Mesenchymal stem cell (in vitro differentiated cells and primary cell): ENCODE measurements at regions not wholly inside any gene's neighbourhood (a gene's known extent, or its start where the extent isn't known, plus 50 kb on each side); places are given as distances from the start of the nearest gene placed in this dataset.
A peak's percentile ranks its signal among the peaks of the same experiment; 100 is the strongest.

Experiments used
- DNase-seq: peaks from one replicate; pipeline ENCODE4 v3.0.0-alpha.2; 2013
- H2AFZ ChIP-seq: one replicate; pipeline ENCODE4 v1.6.1; 2013; ENCODE audit warnings: low read depth, mild to moderate bottlenecking, control low read depth, inconsistent platforms, low read length, moderate library complexity
- H2AK5ac ChIP-seq: 2 replicates; pipeline ENCODE4 v1.6.1; 2013; ENCODE audit warnings: low read length, moderate library complexity, mild to moderate bottlenecking, inconsistent platforms; ENCODE audit not compliant: severe bottlenecking
- H2BK120ac ChIP-seq: one replicate; pipeline ENCODE4 v1.6.1; 2013; ENCODE audit warnings: low read depth, mild to moderate bottlenecking, inconsistent platforms, low read length, moderate library complexity
- H2BK12ac ChIP-seq, 2 experiments: one replicate each; pipeline ENCODE4 v1.6.1; 2013; ENCODE audit warnings: inconsistent platforms in 2 of 2, low read length in 2 of 2, mild to moderate bottlenecking in 2 of 2, moderate library complexity in 2 of 2, control low read depth in 1 of 2
- H2BK15ac ChIP-seq: one replicate; pipeline ENCODE4 v1.6.1; 2013; ENCODE audit warnings: mild to moderate bottlenecking, low read depth, inconsistent platforms; ENCODE audit not compliant: poor library complexity, severe bottlenecking
- H2BK5ac ChIP-seq: 2 replicates; pipeline ENCODE4 v1.6.1; 2013; ENCODE audit warnings: low read depth, mild to moderate bottlenecking, low read length, control low read depth, inconsistent platforms; ENCODE audit not compliant: poor library complexity, severe bottlenecking
- H3K14ac ChIP-seq, 2 experiments: one replicate each; pipeline ENCODE4 v1.6.1; 2013; ENCODE audit warnings: inconsistent platforms in 2 of 2, low read length in 2 of 2, control low read depth in 1 of 2, mild to moderate bottlenecking in 1 of 2, moderate library complexity in 1 of 2
- H3K18ac ChIP-seq, 2 experiments: one replicate each; pipeline ENCODE4 v1.6.1; 2013; ENCODE audit warnings: inconsistent platforms in 2 of 2, low read length in 2 of 2, control low read depth in 1 of 2, low read depth in 1 of 2, mild to moderate bottlenecking in 1 of 2
- H3K23ac ChIP-seq, 2 experiments: one replicate each; pipeline ENCODE4 v1.6.1; 2013; ENCODE audit warnings: inconsistent platforms in 2 of 2, low read length in 2 of 2, mild to moderate bottlenecking in 2 of 2, moderate library complexity in 2 of 2, control low read depth in 1 of 2
- H3K27ac ChIP-seq: 2 replicates; pipeline ENCODE4 v1.5.1; 2013; ENCODE audit warnings: mild to moderate bottlenecking, moderate library complexity, low read length, control low read depth, inconsistent platforms; ENCODE audit not compliant: poor library complexity, severe bottlenecking
- H3K27me3 ChIP-seq, 2 experiments: 2 replicates each; pipeline versions ENCODE4 v1.6.1 to v1.7.0; 2013; ENCODE audit warnings: low read length in 2 of 2, mild to moderate bottlenecking in 2 of 2, moderate library complexity in 2 of 2, control low read depth in 1 of 2, inconsistent platforms in 1 of 2; ENCODE audit not compliant: control insufficient read depth in 1 of 2, insufficient read depth in 1 of 2
- H3K36me3 ChIP-seq, 2 experiments: 2 replicates each; pipeline versions ENCODE4 v1.6.1 to v1.7.0; 2013; ENCODE audit warnings: low read length in 2 of 2, control low read depth in 1 of 2, inconsistent platforms in 1 of 2, low read depth in 1 of 2, mild to moderate bottlenecking in 1 of 2; ENCODE audit not compliant: insufficient read depth in 2 of 2, control insufficient read depth in 1 of 2
- H3K4ac ChIP-seq, 2 experiments: one replicate each; pipeline ENCODE4 v1.6.1; 2013; ENCODE audit warnings: inconsistent platforms in 2 of 2, low read length in 2 of 2, mild to moderate bottlenecking in 2 of 2, moderate library complexity in 2 of 2, control low read depth in 1 of 2, low read depth in 1 of 2
- H3K4me1 ChIP-seq: 2 replicates; pipeline ENCODE4 v1.6.1; 2013; ENCODE audit warnings: low read depth, low read length, control low read depth; ENCODE audit not compliant: control insufficient read depth, insufficient read depth
- H3K4me2 ChIP-seq: 2 replicates; pipeline ENCODE4 v1.6.1; 2013; ENCODE audit warnings: low read length, mild to moderate bottlenecking, inconsistent platforms; ENCODE audit not compliant: poor library complexity, severe bottlenecking
- H3K4me3 ChIP-seq, 2 experiments: 2 replicates each; pipeline versions ENCODE4 v1.5.1 to v1.7.0; 2013; ENCODE audit warnings: low read length in 2 of 2, mild to moderate bottlenecking in 2 of 2, control low read depth in 1 of 2, low read depth in 1 of 2; ENCODE audit not compliant: insufficient read depth in 1 of 2
- H3K79me1 ChIP-seq: replicated peaks from 2 replicates; pipeline ENCODE4 v1.6.1; 2013; ENCODE audit warnings: mild to moderate bottlenecking, control low read depth, low read length, inconsistent platforms; ENCODE audit not compliant: poor library complexity, severe bottlenecking
- H3K9ac ChIP-seq: 2 replicates; pipeline ENCODE4 v1.7.0; 2013; ENCODE audit warnings: mild to moderate bottlenecking, low read length, moderate library complexity
- H3K9me3 ChIP-seq: 2 replicates; pipeline ENCODE4 v1.7.0; 2013; ENCODE audit warnings: mild to moderate bottlenecking, low read length; ENCODE audit not compliant: control insufficient read depth
- H4K8ac ChIP-seq: one replicate; pipeline ENCODE4 v1.6.1; 2013; ENCODE audit warnings: inconsistent platforms, mild to moderate bottlenecking, low read length, moderate library complexity
- H4K91ac ChIP-seq: one replicate; pipeline ENCODE4 v1.6.1; 2013; ENCODE audit warnings: mild to moderate bottlenecking, low read length, inconsistent platforms
- WGBS: methylation state at CpG from one replicate; pipeline ENCODE4 v1.1.7; 2013; ENCODE audit warnings: mixed read lengths; 5-methylcytosine and 5-hydroxymethylcytosine counted together

- 62% methylated on average over 1 of the region's 1 CpG for WGBS
- no peak for DNase-seq
- Histone ChIP-seq H3K4me2 (no peak overlapping the region), H2BK12ac (no peak overlapping the region), H3K9me3 (peaks cover 11% of the 10 kb centered on the region), H2BK120ac (no peak overlapping the region), H3K36me3 (no peaks in the 10 kb centered on the region), H3K4ac (no peak overlapping the region), H2AK5ac (no peak overlapping the region), H3K4me3 (no peak overlapping the region), H3K27me3 (no peaks in the 10 kb centered on the region), H3K18ac (no peak overlapping the region), H2BK5ac (no peak overlapping the region), H4K91ac (no peak overlapping the region), H2BK15ac (no peak overlapping the region), H2AFZ (no peak overlapping the region), H3K23ac (no peak overlapping the region), H3K79me1 (no peaks in the 10 kb centered on the region), H3K27ac (no peak overlapping the region), H3K4me1 (no peaks in the 10 kb centered on the region), H4K8ac (no peak overlapping the region), H3K9ac (no peak overlapping the region), H3K14ac (peak overlapping the region in 1 of 2 experiments; percentile 59)
Measured at GRCh38 chr4:131566026-131566425, 1583.1 kb upstream of the PCDH10 start.

GRCh38 chr4:131584587-131584986 lies 1564.5 kb upstream of the PCDH10 start:
- no peak for DNase-seq
- Histone ChIP-seq H2AK5ac (no peak overlapping the region), H3K9ac (no peak overlapping the region), H3K36me3 (no peaks in the 10 kb centered on the region), H3K18ac (no peak overlapping the region), H3K23ac (no peak overlapping the region), H2BK5ac (no peak overlapping the region), H3K27me3 (no peaks in the 10 kb centered on the region), H3K4me2 (no peak overlapping the region), H3K27ac (no peak overlapping the region), H3K14ac (no peak overlapping the region), H3K4me1 (no peaks in the 10 kb centered on the region), H3K9me3 (no peaks in the 10 kb centered on the region), H3K4me3 (no peak overlapping the region), H2BK120ac (no peak overlapping the region), H4K8ac (no peak overlapping the region), H2BK15ac (no peak overlapping the region), H2AFZ (no peak overlapping the region), H3K79me1 (no peaks in the 10 kb centered on the region), H4K91ac (no peak overlapping the region), H3K4ac (no peak overlapping the region), H2BK12ac (no peak overlapping the region)
- 96% methylated on average over 5 of the region's 5 CpGs for WGBS

- no peak overlapping the region for H2AFZ ChIP-seq
- H3K23ac ChIP-seq: no peak overlapping the region
- H3K27me3 ChIP-seq: no peaks in the 10 kb centered on the region
- DNase-seq: no peak
- H3K4me2 ChIP-seq: no peak overlapping the region
- no peak overlapping the region for H2BK15ac ChIP-seq
- no peak overlapping the region for H2BK120ac ChIP-seq
- WGBS: 100% methylated on average over 1 of the region's 2 CpGs
- H4K91ac ChIP-seq: no peak overlapping the region
- H3K4ac ChIP-seq: no peak overlapping the region
- H3K36me3 ChIP-seq: no peaks in the 10 kb centered on the region
- H2BK5ac ChIP-seq: no peak overlapping the region
- no peak overlapping the region for H3K14ac ChIP-seq
- H4K8ac ChIP-seq: no peak overlapping the region
- no peak overlapping the region for H3K9ac ChIP-seq
- H3K18ac ChIP-seq: no peak overlapping the region
- H3K4me3 ChIP-seq: no peak overlapping the region
- no peaks in the 10 kb centered on the region for H3K79me1 ChIP-seq
- no peak overlapping the region for H3K27ac ChIP-seq
- no peaks in the 10 kb centered on the region for H3K4me1 ChIP-seq
- H3K9me3 ChIP-seq: peaks cover 3% of the 10 kb centered on the region
- no peak overlapping the region for H2BK12ac ChIP-seq
- H2AK5ac ChIP-seq: no peak overlapping the region
Measured at GRCh38 chr4:131595140-131595539, 1554.0 kb upstream of the PCDH10 start.

GRCh38 chr4:131603705-131604104 lies 1545.4 kb upstream of the PCDH10 start:
- no peak overlapping the region for H3K4me2 ChIP-seq
- H3K4me1 ChIP-seq: no peaks in the 10 kb centered on the region
- no peaks in the 10 kb centered on the region for H3K27me3 ChIP-seq
- H3K36me3 ChIP-seq: no peaks in the 10 kb centered on the region
- no peak overlapping the region for H2AK5ac ChIP-seq
- H2BK12ac ChIP-seq: no peak overlapping the region
- no peak overlapping the region for H4K8ac ChIP-seq
- no peak overlapping the region for H3K27ac ChIP-seq
- H2AFZ ChIP-seq: no peak overlapping the region
- no peak overlapping the region for H3K23ac ChIP-seq
- no peak overlapping the region for H3K18ac ChIP-seq
- no peak overlapping the region for H3K9ac ChIP-seq
- no peak overlapping the region for H2BK5ac ChIP-seq
- H2BK120ac ChIP-seq: no peak overlapping the region
- WGBS: 100% methylated on average over 1 of the region's 1 CpG
- no peak overlapping the region for H3K14ac ChIP-seq
- H3K4me3 ChIP-seq: no peak overlapping the region
- H3K9me3 ChIP-seq: no peaks in the 10 kb centered on the region
- no peak for DNase-seq
- no peaks in the 10 kb centered on the region for H3K79me1 ChIP-seq
- no peak overlapping the region for H2BK15ac ChIP-seq
- no peak overlapping the region for H4K91ac ChIP-seq
- no peak overlapping the region for H3K4ac ChIP-seq
